Suprapubic skin (tissue), 4 donors: ENCODE measurements at regions not wholly inside any gene's neighbourhood (a gene's known extent, or its start where the extent isn't known, plus 50 kb on each side); places are given as distances from the start of the nearest gene placed in this dataset.

Source experiments
- DNase-seq, 2 donors: peaks; one replicate each; pipeline ENCODE4 v3.0.0-alpha.2; 2019; ENCODE audit warnings: low spot score in 2 of 2
- H3K27ac ChIP-seq: fragments of 200-600 bp; sonication (generic); one replicate; pipeline ENCODE4 v1.5.1; 2019
- H3K27me3 ChIP-seq: fragments of 200-600 bp; sonication (generic); one replicate; pipeline ENCODE4 v1.5.1; 2019
- H3K36me3 ChIP-seq: fragments of 200-600 bp; sonication (generic); one replicate; pipeline ENCODE4 v1.5.1; 2019
- H3K4me1 ChIP-seq: fragments of 200-600 bp; sonication (generic); one replicate; pipeline ENCODE4 v1.5.1; 2019
- H3K4me3 ChIP-seq: fragments of 200-600 bp; sonication (generic); one replicate; pipeline ENCODE4 v1.5.1; 2019; ENCODE audit warnings: mild to moderate bottlenecking
- H3K9me3 ChIP-seq: fragments of 200-600 bp; sonication (generic); one replicate; pipeline ENCODE4 v1.5.1; 2019
- CTCF ChIP-seq, 2 donors: fragments of 200-600 bp in 1 of 2; fragments of 450-650 bp in 1 of 2; sonication (generic) in 1 of 2; IDR thresholded peaks; one replicate each; pipeline ENCODE4 v1.5.1; 2016 to 2019; ENCODE audit warnings: antibody characterized with exemption in 2 of 2, mild to moderate bottlenecking in 1 of 2, moderate library complexity in 1 of 2
- EP300 ChIP-seq: sonication (generic); formaldehyde crosslinking; IDR thresholded peaks from one replicate; pipeline ENCODE4 v1.6.1; 2017; ENCODE audit warnings: antibody characterized with exemption
- POLR2A ChIP-seq, 2 donors: fragments of 450-650 bp; IDR thresholded peaks; one replicate each; pipeline ENCODE4 v1.6.1; 2017; ENCODE audit warnings: antibody characterized with exemption in 2 of 2, mild to moderate bottlenecking in 2 of 2, moderate library complexity in 2 of 2
- POLR2AphosphoS5 ChIP-seq, 3 donors: sonication (generic); formaldehyde crosslinking; IDR thresholded peaks; one replicate each; pipeline ENCODE4 v1.6.1; 2017; ENCODE audit warnings: antibody characterized with exemption in 3 of 3
- WGBS: methylation state at CpG from one replicate; pipeline ENCODE4 v1.1.5; 2018; 5-methylcytosine and 5-hydroxymethylcytosine counted together

- TF ChIP-seq EP300 = no peak
- no peak for TF ChIP-seq CTCF (IDR thresholded peaks at IDR 0.05)
- no peak for TF ChIP-seq POLR2AphosphoS5 (IDR thresholded peaks at IDR 0.05)
- no peak for TF ChIP-seq POLR2A (IDR thresholded peaks at IDR 0.05)
- Histone ChIP-seq H3K4me1 (no peaks in the 10 kb centered on the region), H3K4me3 (no peak overlapping the region), H3K27me3 (peaks cover 3% of the 10 kb centered on the region), H3K9me3 (no peaks in the 10 kb centered on the region), H3K36me3 (no peaks in the 10 kb centered on the region), H3K27ac (no peak overlapping the region)
- WGBS = 47% methylated on average over 3 of the region's 3 CpGs
- no peak for DNase-seq
These were observed 293.2 kb upstream of the LCORL start for GRCh38 chr4:18314731-18315130.

- H3K27ac ChIP-seq = no peak overlapping the region
- no peaks in the 10 kb centered on the region for H3K9me3 ChIP-seq
- no peaks in the 10 kb centered on the region for H3K27me3 ChIP-seq
- no peak overlapping the region for H3K4me3 ChIP-seq
- TF ChIP-seq EP300 (no peak), POLR2A (IDR thresholded peaks at IDR 0.05) (no peak), CTCF (IDR thresholded peaks at IDR 0.05) (no peak), POLR2AphosphoS5 (IDR thresholded peaks at IDR 0.05) (no peak)
- H3K36me3 ChIP-seq = no peaks in the 10 kb centered on the region
- WGBS = 78% methylated on average over 2 of the region's 2 CpGs
- no peaks in the 10 kb centered on the region for H3K4me1 ChIP-seq
- DNase-seq = no peak
These were observed 276.1 kb upstream of the LCORL start for GRCh38 chr4:18297684-18298083.

- WGBS = 47% methylated on average over 2 of the region's 2 CpGs
- no peaks in the 10 kb centered on the region for H3K27me3 ChIP-seq
- H3K4me1 ChIP-seq = no peaks in the 10 kb centered on the region
- H3K4me3 ChIP-seq = no peak overlapping the region
- TF ChIP-seq POLR2A (IDR thresholded peaks at IDR 0.05) (no peak), CTCF (IDR thresholded peaks at IDR 0.05) (no peak), POLR2AphosphoS5 (IDR thresholded peaks at IDR 0.05) (no peak), EP300 (no peak)
- no peaks in the 10 kb centered on the region for H3K36me3 ChIP-seq
- DNase-seq = no peak
- H3K9me3 ChIP-seq = no peaks in the 10 kb centered on the region
- H3K27ac ChIP-seq = no peak overlapping the region
These were observed 274.9 kb upstream of the LCORL start for GRCh38 chr4:18296411-18296810.

- H3K4me3 ChIP-seq = no peak overlapping the region
- H3K27ac ChIP-seq = no peak overlapping the region
- no peaks in the 10 kb centered on the region for H3K27me3 ChIP-seq
- WGBS = 46% methylated on average over 2 of the region's 2 CpGs
- no peaks in the 10 kb centered on the region for H3K9me3 ChIP-seq
- no peak for DNase-seq
- no peaks in the 10 kb centered on the region for H3K4me1 ChIP-seq
- TF ChIP-seq POLR2A (IDR thresholded peaks at IDR 0.05) (no peak), EP300 (no peak), CTCF (IDR thresholded peaks at IDR 0.05) (no peak), POLR2AphosphoS5 (IDR thresholded peaks at IDR 0.05) (no peak)
- no peaks in the 10 kb centered on the region for H3K36me3 ChIP-seq
These were observed 273.3 kb upstream of the LCORL start for GRCh38 chr4:18294846-18295245.

- Histone ChIP-seq H3K27ac (no peak overlapping the region), H3K27me3 (no peaks in the 10 kb centered on the region), H3K36me3 (no peaks in the 10 kb centered on the region), H3K9me3 (no peaks in the 10 kb centered on the region), H3K4me3 (no peak overlapping the region), H3K4me1 (no peaks in the 10 kb centered on the region)
- TF ChIP-seq EP300 = no peak
- TF ChIP-seq CTCF (IDR thresholded peaks at IDR 0.05) = no peak
- no peak for TF ChIP-seq POLR2A (IDR thresholded peaks at IDR 0.05)
- TF ChIP-seq POLR2AphosphoS5 (IDR thresholded peaks at IDR 0.05) = no peak
- 80% methylated on average over 6 of the region's 6 CpGs for WGBS
- no peak for DNase-seq
These were observed 272.5 kb upstream of the LCORL start for GRCh38 chr4:18294021-18294420.
